GM23248 (cell line): ENCODE measurements at regions not wholly inside any gene's neighbourhood (a gene's known extent, or its start where the extent isn't known, plus 50 kb on each side); places are given as distances from the start of the nearest gene placed in this dataset.

Source experiments
- DNase-seq: peaks from one replicate; pipeline ENCODE4 v3.0.0-alpha.2; 2015
- H2AFZ ChIP-seq: fragments of 200-600 bp; sonication (generic); 2 replicates; pipeline ENCODE4 v1.6.1; 2016; ENCODE audit warnings: antibody characterized with exemption
- H3F3A ChIP-seq: fragments of 200-600 bp; sonication (generic); 2 replicates; pipeline ENCODE4 v1.6.1; 2016; ENCODE audit warnings: mild to moderate bottlenecking, antibody characterized with exemption, mixed run types; ENCODE audit not compliant: insufficient read depth
- H3K27ac ChIP-seq: fragments of 200-600 bp; sonication (generic); 2 replicates; pipeline ENCODE4 v1.5.1; 2016; ENCODE audit warnings: mild to moderate bottlenecking
- H3K27me3 ChIP-seq: fragments of 200-600 bp; sonication (generic); replicated peaks from 2 replicates; pipeline ENCODE4 v1.6.1; 2016; ENCODE audit warnings: mild to moderate bottlenecking; ENCODE audit not compliant: insufficient read depth
- H3K36me3 ChIP-seq: fragments of 200-600 bp; sonication (generic); 2 replicates; pipeline ENCODE4 v1.6.1; 2016; ENCODE audit warnings: low read depth, mild to moderate bottlenecking
- H3K4me1 ChIP-seq: fragments of 200-600 bp; sonication (generic); 2 replicates; pipeline ENCODE4 v1.6.1; 2016; ENCODE audit warnings: mild to moderate bottlenecking; ENCODE audit not compliant: insufficient read depth
- H3K4me2 ChIP-seq: fragments of 200-600 bp; sonication (generic); one replicate; pipeline ENCODE4 v1.6.1; 2016; ENCODE audit warnings: mild to moderate bottlenecking; ENCODE audit not compliant: unreplicated experiment
- H3K4me3 ChIP-seq: fragments of 200-600 bp; sonication (generic); 2 replicates; pipeline ENCODE4 v1.5.1; 2016; ENCODE audit warnings: mild to moderate bottlenecking
- H3K79me2 ChIP-seq: fragments of 200-600 bp; sonication (generic); 2 replicates; pipeline ENCODE4 v1.6.1; 2016; ENCODE audit warnings: mild to moderate bottlenecking; ENCODE audit not compliant: insufficient read depth
- H3K9ac ChIP-seq: fragments of 200-600 bp; sonication (generic); 2 replicates; pipeline ENCODE4 v1.6.1; 2016; ENCODE audit warnings: mild to moderate bottlenecking
- H3K9me2 ChIP-seq: fragments of 200-600 bp; sonication (generic); 2 replicates; pipeline ENCODE4 v1.6.1; 2016; ENCODE audit warnings: mixed run types, mild to moderate bottlenecking, moderate library complexity; ENCODE audit not compliant: insufficient read depth
- H3K9me3 ChIP-seq: fragments of 200-600 bp; sonication (generic); one replicate; pipeline ENCODE4 v1.6.1; 2017; ENCODE audit warnings: low read depth
- H4K20me1 ChIP-seq: fragments of 200-600 bp; sonication (generic); 2 replicates; pipeline ENCODE4 v1.6.0; 2016; ENCODE audit not compliant: insufficient read depth
- EZH2 ChIP-seq: fragments of 200-600 bp; sonication (generic); IDR thresholded peaks from 2 replicates; pipeline ENCODE4 v1.6.1; 2018; ENCODE audit warnings: antibody characterized with exemption, mild to moderate bottlenecking; ENCODE audit not compliant: insufficient read depth, poor library complexity, severe bottlenecking
- EZH2phosphoT487 ChIP-seq: fragments of 200-600 bp; sonication (generic); IDR thresholded peaks from 2 replicates; pipeline ENCODE4 v1.6.1; 2018; ENCODE audit warnings: antibody characterized with exemption, moderate library complexity, mild to moderate bottlenecking, low read depth; ENCODE audit not compliant: insufficient read depth
- WGBS, 2 experiments: methylation state at CpG; one replicate each; pipeline ENCODE4 v1.1.6; 2015 to 2017; ENCODE audit warnings: low lambda C conversion rate in 2 of 2, low coverage in 1 of 2; ENCODE audit errors: missing lambda C conversion rate in 2 of 2; 5-methylcytosine and 5-hydroxymethylcytosine counted together
- in situ Hi-C: fragments of 300-500 bp; cut with MboI; formaldehyde crosslinking; loops from 2 replicates; pipeline ENCODE4 v1.15.0; 2020

DNA sequence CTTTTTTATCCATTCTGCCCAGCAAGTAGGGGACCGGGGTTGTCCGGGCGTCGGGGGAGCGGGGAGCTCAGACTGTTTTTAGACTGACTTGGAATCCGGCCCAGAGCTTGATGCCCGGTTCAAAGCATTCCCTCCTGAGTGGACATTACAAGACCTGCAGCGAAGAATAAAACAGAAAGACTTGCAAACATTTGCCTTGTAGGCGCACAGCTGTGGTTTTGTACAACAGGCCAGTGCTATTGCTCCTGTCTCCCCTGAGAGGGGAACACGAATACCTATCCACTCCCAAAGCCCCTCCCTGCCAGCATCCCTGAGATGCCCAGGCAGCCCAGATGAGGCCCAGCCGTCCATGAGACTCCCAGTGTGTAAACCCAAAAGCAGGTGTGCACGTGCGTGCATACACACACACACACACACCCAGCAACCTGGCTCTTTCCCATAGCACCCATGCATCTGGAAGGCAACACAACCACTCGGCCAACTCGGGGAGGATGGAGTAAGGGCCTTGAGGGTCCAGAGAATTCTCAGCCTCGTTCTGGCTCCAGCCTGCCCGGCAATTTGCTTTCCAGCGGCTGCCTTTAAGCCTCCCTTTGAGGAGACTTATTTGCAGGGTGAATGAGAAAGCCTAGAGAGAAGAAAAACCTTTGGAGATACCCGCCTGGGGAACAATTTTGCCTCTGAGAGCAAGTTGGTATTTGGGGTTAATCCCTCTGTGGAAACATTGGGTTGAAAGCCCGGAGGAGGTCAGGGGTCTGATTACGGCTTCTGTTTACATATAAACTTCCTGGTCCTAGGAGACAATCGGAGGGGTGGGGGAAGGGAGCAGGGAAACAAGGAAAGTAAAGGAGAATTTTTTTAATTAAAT, 161.0 kb upstream of the HES1 start:
- Histone ChIP-seq H3K36me3 (no peaks in the 10 kb centered on the region), H4K20me1 (no peaks in the 10 kb centered on the region), H3K4me3 (no peak overlapping the region), H3K79me2 (no peaks in the 10 kb centered on the region), H3K9me3 (no peaks in the 10 kb centered on the region), H2AFZ (no peak overlapping the region), H3F3A (no peaks in the 10 kb centered on the region), H3K9ac (no peak overlapping the region), H3K27me3 (peaks cover 50% of the 10 kb centered on the region), H3K27ac (no peak overlapping the region), H3K4me1 (peaks cover 10% of the 10 kb centered on the region), H3K9me2 (no peaks in the 10 kb centered on the region), H3K4me2 (peak overlapping the region; percentile 50)
- TF ChIP-seq EZH2 (no peak), EZH2phosphoT487 (no peak)
- DNase-seq, result no peak
- in situ Hi-C loops, result no loop called here
- 74 to 81% methylated on average over 20 to 22 of the region's 22 CpGs for WGBS, 2 experiments

DNA sequence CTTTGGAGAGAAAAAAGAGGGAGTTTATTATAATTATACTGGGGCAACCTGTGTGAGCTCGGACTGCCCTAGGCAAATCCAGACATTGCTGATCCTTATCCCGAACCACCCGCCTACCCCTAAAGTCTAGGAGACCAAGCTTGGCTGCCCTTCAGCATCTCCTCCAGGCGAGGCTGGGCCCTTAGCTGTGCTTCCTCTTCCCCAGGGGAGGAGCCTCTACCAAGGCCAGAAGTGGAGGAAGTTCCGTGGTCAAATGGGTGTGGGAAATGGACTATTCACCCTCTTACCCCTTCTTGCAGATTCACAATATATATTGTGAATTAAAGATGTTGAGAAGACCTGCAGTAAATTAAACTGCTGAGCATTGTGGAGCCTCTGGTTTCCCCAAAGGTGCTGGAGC, 158.3 kb upstream of the HES1 start:
- in situ Hi-C loops, result no loop called here
- DNase-seq, result no peak
- H4K20me1 ChIP-seq, result no peaks in the 10 kb centered on the region
- peaks cover 20% of the 10 kb centered on the region for H3K4me1 ChIP-seq
- no peaks in the 10 kb centered on the region for H3K36me3 ChIP-seq
- peaks cover 65% of the 10 kb centered on the region for H3K27me3 ChIP-seq
- H3K9me3 ChIP-seq, result no peaks in the 10 kb centered on the region
- no peak overlapping the region for H3K9ac ChIP-seq
- no peak overlapping the region for H3K27ac ChIP-seq
- no peaks in the 10 kb centered on the region for H3K9me2 ChIP-seq
- H3K4me3 ChIP-seq, result no peak overlapping the region
- H2AFZ ChIP-seq, result no peak overlapping the region
- peaks cover 5% of the 10 kb centered on the region; the same call in 1 of the 2 replicates for H3F3A ChIP-seq
- no peak for TF ChIP-seq EZH2
- TF ChIP-seq EZH2phosphoT487, result no peak
- H3K4me2 ChIP-seq, result no peak overlapping the region
- 89 to 93% methylated on average over 5 of the region's 5 CpGs for WGBS, 2 experiments
- H3K79me2 ChIP-seq, result no peaks in the 10 kb centered on the region

GRCh38 chr3:193978030-193978429, 157.9 kb upstream of the HES1 start:
- no peaks in the 10 kb centered on the region for H3K9me2 ChIP-seq
- H3K79me2 ChIP-seq, result no peaks in the 10 kb centered on the region
- peaks cover 5% of the 10 kb centered on the region; the same call in 1 of the 2 replicates for H3F3A ChIP-seq
- no peaks in the 10 kb centered on the region for H3K9me3 ChIP-seq
- TF ChIP-seq EZH2 (no peak), EZH2phosphoT487 (no peak)
- no peak overlapping the region for H3K27ac ChIP-seq
- H3K9ac ChIP-seq, result no peak overlapping the region
- DNase-seq, result no peak
- no peak overlapping the region for H2AFZ ChIP-seq
- H3K27me3 ChIP-seq, result peaks cover 69% of the 10 kb centered on the region
- no peaks in the 10 kb centered on the region for H3K36me3 ChIP-seq
- WGBS, 2 experiments, result 76 to 84% methylated on average over 8 of the region's 8 CpGs
- no peaks in the 10 kb centered on the region for H4K20me1 ChIP-seq
- H3K4me3 ChIP-seq, result no peak overlapping the region
- H3K4me2 ChIP-seq, result no peak overlapping the region
- in situ Hi-C loops, result no loop called here
- peaks cover 22% of the 10 kb centered on the region for H3K4me1 ChIP-seq

GRCh38 chr3:193978486-193978885, 157.5 kb upstream of the HES1 start:
- H3K27ac ChIP-seq, result no peak overlapping the region
- in situ Hi-C loops, result no loop called here

More at GRCh38 chr3:193978486-193978885, 157.5 kb upstream of the HES1 start:
- Histone ChIP-seq H3K27me3 (peaks cover 73% of the 10 kb centered on the region), H3K9me3 (no peaks in the 10 kb centered on the region), H3K9ac (no peak overlapping the region), H3K36me3 (no peaks in the 10 kb centered on the region), H3K4me3 (no peak overlapping the region), H2AFZ (no peak overlapping the region), H3F3A (peaks cover 5% of the 10 kb centered on the region; the same call in 1 of the 2 replicates), H3K9me2 (no peaks in the 10 kb centered on the region), H3K4me1 (peaks cover 22% of the 10 kb centered on the region), H4K20me1 (no peaks in the 10 kb centered on the region), H3K4me2 (no peak overlapping the region), H3K79me2 (no peaks in the 10 kb centered on the region)
- WGBS, 2 experiments, result 61 to 62% methylated on average over 6 of the region's 6 CpGs
- DNase-seq, result no peak
- TF ChIP-seq EZH2 (no peak), EZH2phosphoT487 (no peak)
